Sigmoid colon (tissue), 6 donors: ENCODE measurements at regions not wholly inside any gene's neighbourhood (a gene's known extent, or its start where the extent isn't known, plus 50 kb on each side); places are given as distances from the start of the nearest gene placed in this dataset.
"Not testable (repeated sequence)": the region's sequence is repeated elsewhere in the genome, so short reads cannot be mapped to it uniquely, and the experiment has no call there.

Source experiments
- DNase-seq: peaks from one replicate; pipeline ENCODE4 v3.0.0-alpha.2; 2019
- H3K27ac ChIP-seq, 4 donors: fragments of 200-600 bp; sonication (generic); one replicate each; pipeline ENCODE4 v1.5.1; 2016 to 2019; ENCODE audit warnings: mild to moderate bottlenecking in 1 of 4
- H3K27me3 ChIP-seq, 3 donors: fragments of 200-600 bp; sonication (generic); one replicate each; pipeline ENCODE4 v1.5.1; 2019; ENCODE audit warnings: mild to moderate bottlenecking in 1 of 3
- H3K36me3 ChIP-seq, 4 donors: fragments of 200-600 bp; sonication (generic); one replicate each; pipeline ENCODE4 v1.5.1; 2016 to 2019
- H3K4me1 ChIP-seq, 4 donors: fragments of 200-600 bp; sonication (generic); one replicate each; pipeline ENCODE4 v1.5.1; 2017 to 2019
- H3K4me3 ChIP-seq, 4 donors: fragments of 200-600 bp; sonication (generic); one replicate each; pipeline ENCODE4 v1.5.1; 2017 to 2019; ENCODE audit warnings: mild to moderate bottlenecking in 2 of 4, moderate library complexity in 1 of 4
- H3K9me3 ChIP-seq, 4 donors: fragments of 200-600 bp in 3 of 4; sonication (generic) in 3 of 4; one replicate each; pipeline versions ENCODE4 v1.5.1 to v1.6.1; 2013 to 2019
- EP300 ChIP-seq, 4 donors: sonication (generic); formaldehyde crosslinking; IDR thresholded peaks; one replicate each; pipeline ENCODE4 v1.6.1; 2017; ENCODE audit warnings: antibody characterized with exemption in 4 of 4
- POLR2A ChIP-seq, 2 donors: fragments of 450-650 bp; IDR thresholded peaks; one replicate each; pipeline ENCODE4 v1.6.1; 2016; ENCODE audit warnings: antibody characterized with exemption in 2 of 2, mild to moderate bottlenecking in 2 of 2, moderate library complexity in 2 of 2
- POLR2AphosphoS5 ChIP-seq, 4 donors: sonication (generic); formaldehyde crosslinking; IDR thresholded peaks; one replicate each; pipeline ENCODE4 v1.6.1; 2017; ENCODE audit warnings: antibody characterized with exemption in 4 of 4
- WGBS, 2 donors: extraction: QIAGEN DNeasy Blood & Tissue Kit; methylation state at CpG; one replicate each; pipeline ENCODE4 v1.1.7; 2013; 5-methylcytosine and 5-hydroxymethylcytosine counted together
- intact Hi-C: fragments of 100-400 bp; cut with DNase I; formaldehyde crosslinking; loops from one replicate; pipeline ENCODE4 v1.15.1; 2023
- TF ChIP-seq, protein P1 (sequence below), 4 experiments: fragments of 450-650 bp in 3 of 4; fragments of 200-600 bp in 1 of 4; IDR thresholded peaks; one replicate each; pipeline ENCODE4 v1.5.1; 2016 to 2019; ENCODE audit warnings: antibody characterized with exemption in 4 of 4, mild to moderate bottlenecking in 3 of 4, moderate library complexity in 2 of 4
- donor health status: healthy with polysubstance abuse.
- donor health status: healthy.

GRCh38 chr2:220811952-220812570 is 760.0 kb downstream of the EPHA4 start:
- WGBS, 2 donors, result 38 to 79% methylated on average over 1 of the region's 1 CpG
- no peak for DNase-seq
- Histone ChIP-seq H3K9me3 (no peaks in the 10 kb centered on the region), H3K4me1 (no peaks in the 10 kb centered on the region), H3K36me3 (no peaks in the 10 kb centered on the region), H3K27me3 (no peaks in the 10 kb centered on the region), H3K27ac (no peak overlapping the region), H3K4me3 (no peak overlapping the region)
- intact Hi-C loops, result no loop called here
- no peak for TF ChIP-seq POLR2AphosphoS5 (IDR thresholded peaks at IDR 0.05)
- TF ChIP-seq POLR2A (IDR thresholded peaks at IDR 0.05), result no peak
- TF ChIP-seq, protein P1, sequence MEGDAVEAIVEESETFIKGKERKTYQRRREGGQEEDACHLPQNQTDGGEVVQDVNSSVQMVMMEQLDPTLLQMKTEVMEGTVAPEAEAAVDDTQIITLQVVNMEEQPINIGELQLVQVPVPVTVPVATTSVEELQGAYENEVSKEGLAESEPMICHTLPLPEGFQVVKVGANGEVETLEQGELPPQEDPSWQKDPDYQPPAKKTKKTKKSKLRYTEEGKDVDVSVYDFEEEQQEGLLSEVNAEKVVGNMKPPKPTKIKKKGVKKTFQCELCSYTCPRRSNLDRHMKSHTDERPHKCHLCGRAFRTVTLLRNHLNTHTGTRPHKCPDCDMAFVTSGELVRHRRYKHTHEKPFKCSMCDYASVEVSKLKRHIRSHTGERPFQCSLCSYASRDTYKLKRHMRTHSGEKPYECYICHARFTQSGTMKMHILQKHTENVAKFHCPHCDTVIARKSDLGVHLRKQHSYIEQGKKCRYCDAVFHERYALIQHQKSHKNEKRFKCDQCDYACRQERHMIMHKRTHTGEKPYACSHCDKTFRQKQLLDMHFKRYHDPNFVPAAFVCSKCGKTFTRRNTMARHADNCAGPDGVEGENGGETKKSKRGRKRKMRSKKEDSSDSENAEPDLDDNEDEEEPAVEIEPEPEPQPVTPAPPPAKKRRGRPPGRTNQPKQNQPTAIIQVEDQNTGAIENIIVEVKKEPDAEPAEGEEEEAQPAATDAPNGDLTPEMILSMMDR (IDR thresholded peaks at IDR 0.05), result no peak
- no peak for TF ChIP-seq EP300 (IDR thresholded peaks at IDR 0.05)

GRCh38 chr2:220814441-220814840 is 757.7 kb downstream of the EPHA4 start:
- peaks cover 0 to 2% (median 0%) of the 10 kb centered on the region in 4 donors for H3K9me3 ChIP-seq
- no peak overlapping the region for H3K4me3 ChIP-seq
- TF ChIP-seq POLR2A (IDR thresholded peaks at IDR 0.05) (no peak), POLR2AphosphoS5 (IDR thresholded peaks at IDR 0.05) (no peak), EP300 (IDR thresholded peaks at IDR 0.05) (no peak)
- TF ChIP-seq, protein P1 (IDR thresholded peaks at IDR 0.05), result no peak
- no peaks in the 10 kb centered on the region for H3K36me3 ChIP-seq
- intact Hi-C loops, result no loop called here
- no peaks in the 10 kb centered on the region for H3K27me3 ChIP-seq
- 65 to 67% methylated on average over 4 of the region's 4 CpGs for WGBS, 2 donors
- DNase-seq, result no peak
- H3K27ac ChIP-seq, result no peak overlapping the region
- no peaks in the 10 kb centered on the region for H3K4me1 ChIP-seq

GRCh38 chr2:220815698-220816097 is 756.4 kb downstream of the EPHA4 start:
- TF ChIP-seq, protein P1 (IDR thresholded peaks at IDR 0.05), result no peak
- TF ChIP-seq POLR2A (IDR thresholded peaks at IDR 0.05) (no peak), EP300 (IDR thresholded peaks at IDR 0.05) (no peak), POLR2AphosphoS5 (IDR thresholded peaks at IDR 0.05) (no peak)
- intact Hi-C loops, result no loop called here
- H3K27me3 ChIP-seq, result no peaks in the 10 kb centered on the region
- peaks cover 0 to 2% (median 0%) of the 10 kb centered on the region in 4 donors for H3K9me3 ChIP-seq
- DNase-seq, result no peak
- H3K4me1 ChIP-seq, result no peaks in the 10 kb centered on the region
- no peak overlapping the region for H3K4me3 ChIP-seq
- 91% methylated on average over 2 of the region's 2 CpGs for WGBS, 2 donors
- no peaks in the 10 kb centered on the region for H3K36me3 ChIP-seq
- no peak overlapping the region for H3K27ac ChIP-seq

DNA sequence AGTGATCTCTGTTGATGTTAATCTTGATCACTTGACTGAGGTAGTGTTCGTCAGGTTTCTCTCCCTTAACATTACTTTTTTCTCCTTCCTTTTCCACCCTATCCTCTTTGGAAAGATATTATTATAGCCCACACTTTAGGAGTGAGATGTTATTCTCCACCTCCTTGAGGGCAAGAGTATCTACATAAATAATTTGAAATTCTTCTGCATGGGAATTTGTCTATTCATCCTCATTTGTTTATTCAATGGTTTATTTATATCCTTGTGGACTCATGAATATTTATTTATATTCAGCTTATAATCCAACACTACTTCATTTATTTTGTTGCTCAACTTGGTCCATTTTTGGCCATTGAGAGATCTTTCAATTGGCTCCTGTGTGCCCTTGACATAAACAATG is 750.4 kb downstream of the EPHA4 start:
- Histone ChIP-seq H3K4me1 (no peaks in the 10 kb centered on the region), H3K36me3 (no peaks in the 10 kb centered on the region), H3K27ac (no peak overlapping the region), H3K4me3 (no peak overlapping the region), H3K27me3 (no peaks in the 10 kb centered on the region), H3K9me3 (peaks cover 0 to 2% (median 0%) of the 10 kb centered on the region in 4 donors)
- WGBS, 2 donors, result 82 to 93% methylated on average over 1 of the region's 1 CpG
- DNase-seq, result no peak
- intact Hi-C loops, result no loop called here
- TF ChIP-seq POLR2A (IDR thresholded peaks at IDR 0.05) (no peak), POLR2AphosphoS5 (IDR thresholded peaks at IDR 0.05) (no peak)

DNA sequence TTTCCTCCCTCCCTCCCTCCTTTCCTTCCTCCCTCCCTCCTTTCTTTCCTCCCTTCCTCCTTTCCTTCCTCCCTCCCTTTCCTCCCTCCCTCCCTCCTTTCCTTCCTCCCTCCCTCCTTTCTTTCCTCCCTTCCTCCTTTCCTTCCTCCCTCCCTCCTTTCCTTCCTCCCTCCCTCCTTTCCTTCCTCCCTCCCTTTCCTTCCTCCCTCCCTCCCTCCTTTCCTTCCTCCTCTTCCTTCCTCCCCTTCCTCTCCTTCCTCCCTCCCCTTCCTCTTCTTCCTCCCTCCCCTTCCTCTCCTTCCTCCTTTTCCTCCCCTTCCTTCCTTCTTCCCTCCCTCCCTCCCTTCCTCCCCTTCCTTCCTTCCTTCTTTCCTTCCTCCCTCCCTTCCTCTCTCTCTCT is 748.5 kb downstream of the EPHA4 start:
- H3K9me3 ChIP-seq, intact Hi-C loops, H3K4me1 ChIP-seq, DNase-seq, H3K4me3 ChIP-seq, H3K27me3 ChIP-seq, H3K36me3 ChIP-seq, H3K27ac ChIP-seq: not testable (repeated sequence)

GRCh38 chr2:220833446-220833845 is 738.7 kb downstream of the EPHA4 start:
- Histone ChIP-seq H3K27ac (no peak overlapping the region), H3K36me3 (no peaks in the 10 kb centered on the region), H3K4me1 (peaks cover 0 to 9% (median 0%) of the 10 kb centered on the region in 4 donors), H3K27me3 (no peaks in the 10 kb centered on the region), H3K9me3 (no peaks in the 10 kb centered on the region), H3K4me3 (no peak overlapping the region)
- intact Hi-C loops, result no loop called here
- WGBS, 2 donors, result 61 to 68% methylated on average over 1 of the region's 1 CpG
- TF ChIP-seq EP300 (IDR thresholded peaks at IDR 0.05) (no peak), POLR2AphosphoS5 (IDR thresholded peaks at IDR 0.05) (no peak), POLR2A (IDR thresholded peaks at IDR 0.05) (no peak)
- TF ChIP-seq, protein P1 (IDR thresholded peaks at IDR 0.05), result no peak
- no peak for DNase-seq
